ENCODE measurements at regions not wholly inside any gene's neighbourhood (a gene's known extent, or its start where the extent isn't known, plus 50 kb on each side); places are given as distances from the start of the nearest gene placed in this dataset.

DNA sequence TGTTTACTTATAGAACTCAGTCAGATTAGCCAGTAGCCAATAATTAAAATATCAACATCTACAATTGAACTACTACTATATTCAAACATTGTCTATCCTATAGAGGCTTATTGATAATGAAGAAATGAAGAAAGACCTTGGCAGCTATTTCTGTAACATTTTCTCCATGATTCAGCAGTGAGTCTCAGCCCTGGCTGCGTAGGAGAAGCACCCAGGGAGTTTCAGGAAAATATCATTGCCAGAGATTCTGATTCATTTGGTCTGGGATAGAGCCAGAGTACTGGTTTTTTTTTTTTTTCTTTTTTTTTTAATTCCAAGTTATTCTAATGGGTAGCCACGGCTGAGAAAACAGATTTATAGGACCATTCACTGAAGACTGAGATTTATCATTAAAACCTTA is 404.8 kb downstream of the TXNL1 start:
- no peaks in the 10 kb centered on the region for H3K36me3 ChIP-seq (ENCODE audit: insufficient read depth, low read length)
- H3K9me3 ChIP-seq (ENCODE audit: control insufficient read depth, insufficient read depth, low read length), result no peaks in the 10 kb centered on the region; the same call in 1 of the 2 replicates
- no peak overlapping the region for H3K9ac ChIP-seq (ENCODE audit: low read depth, low read length)
- H3K4me1 ChIP-seq (ENCODE audit: insufficient read depth, low read length), result peaks cover 4% of the 10 kb centered on the region; the same call in 1 of the 2 replicates

DNA sequence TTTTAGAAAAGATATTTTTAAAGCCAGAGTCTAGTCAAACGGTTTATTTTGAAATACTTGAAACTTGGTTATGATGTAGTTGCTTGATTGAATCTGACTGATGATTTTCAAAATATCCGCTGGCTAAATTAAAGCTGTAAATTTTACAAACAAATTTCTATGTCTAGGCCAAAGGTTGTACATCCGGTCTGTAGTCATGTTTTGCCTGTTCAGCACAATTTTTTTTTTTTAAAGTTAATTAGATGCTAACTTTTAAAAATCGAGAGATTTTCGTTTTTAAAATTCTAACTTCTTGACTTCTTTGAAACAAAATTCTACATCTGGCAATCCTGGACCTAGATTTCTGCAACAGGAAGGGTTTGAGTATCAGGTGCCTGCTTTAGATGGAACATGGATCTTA is 412.4 kb downstream of the TXNL1 start:
- H3K4me1 ChIP-seq (ENCODE audit: insufficient read depth, low read length), result no peaks in the 10 kb centered on the region
- H3K36me3 ChIP-seq (ENCODE audit: insufficient read depth, low read length), result no peaks in the 10 kb centered on the region
- H3K9ac ChIP-seq (ENCODE audit: low read depth, low read length), result no peak overlapping the region
- no peaks in the 10 kb centered on the region; the same call in 1 of the 2 replicates for H3K9me3 ChIP-seq (ENCODE audit: control insufficient read depth, insufficient read depth, low read length)

DNA sequence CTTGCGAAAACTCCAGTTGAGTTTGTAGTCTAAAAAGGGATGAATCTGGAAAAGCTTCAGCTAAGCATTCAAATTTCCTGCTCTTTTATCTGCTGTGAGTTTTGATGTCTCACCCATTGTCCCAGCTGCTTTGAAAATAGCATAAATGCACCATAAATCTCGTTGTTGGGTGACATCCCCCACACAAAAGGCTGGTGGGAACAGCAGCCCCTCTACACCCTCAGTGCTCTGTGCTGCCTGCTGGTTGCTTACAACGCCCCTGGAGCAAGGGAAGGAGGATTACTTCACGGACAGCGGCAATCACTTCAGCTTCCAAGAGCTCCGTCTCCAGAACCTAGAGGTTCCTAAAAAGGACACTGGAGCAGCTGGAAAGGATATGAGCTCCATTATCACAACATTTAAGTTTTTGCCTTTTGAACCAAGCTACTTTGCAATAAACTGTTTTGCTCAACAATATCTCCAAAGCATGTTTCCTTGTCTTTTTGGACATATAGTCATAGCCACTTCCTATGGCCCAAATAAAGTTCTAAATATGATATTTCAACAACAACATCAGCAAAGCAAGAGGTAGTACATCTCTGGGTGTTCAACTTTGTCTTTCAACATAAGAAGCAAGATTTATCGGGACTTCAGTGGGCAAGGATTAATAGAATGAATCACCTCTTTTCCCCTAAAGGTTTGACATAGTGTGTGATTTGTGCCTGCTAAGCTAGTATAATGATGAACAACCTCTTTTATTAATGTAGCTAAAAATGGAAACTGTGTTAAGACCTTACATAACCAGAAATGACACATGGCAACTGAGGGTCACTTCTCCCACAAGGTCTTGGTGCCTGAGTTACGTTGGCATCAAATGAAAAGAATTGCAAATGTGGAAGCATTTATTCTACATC is 413.5 kb downstream of the TXNL1 start:
- no peaks in the 10 kb centered on the region for H3K4me1 ChIP-seq (ENCODE audit: insufficient read depth, low read length)
- H3K9ac ChIP-seq (ENCODE audit: low read depth, low read length), result no peak overlapping the region
- H3K9me3 ChIP-seq (ENCODE audit: control insufficient read depth, insufficient read depth, low read length), result no peaks in the 10 kb centered on the region
- no peaks in the 10 kb centered on the region for H3K36me3 ChIP-seq (ENCODE audit: insufficient read depth, low read length)

DNA sequence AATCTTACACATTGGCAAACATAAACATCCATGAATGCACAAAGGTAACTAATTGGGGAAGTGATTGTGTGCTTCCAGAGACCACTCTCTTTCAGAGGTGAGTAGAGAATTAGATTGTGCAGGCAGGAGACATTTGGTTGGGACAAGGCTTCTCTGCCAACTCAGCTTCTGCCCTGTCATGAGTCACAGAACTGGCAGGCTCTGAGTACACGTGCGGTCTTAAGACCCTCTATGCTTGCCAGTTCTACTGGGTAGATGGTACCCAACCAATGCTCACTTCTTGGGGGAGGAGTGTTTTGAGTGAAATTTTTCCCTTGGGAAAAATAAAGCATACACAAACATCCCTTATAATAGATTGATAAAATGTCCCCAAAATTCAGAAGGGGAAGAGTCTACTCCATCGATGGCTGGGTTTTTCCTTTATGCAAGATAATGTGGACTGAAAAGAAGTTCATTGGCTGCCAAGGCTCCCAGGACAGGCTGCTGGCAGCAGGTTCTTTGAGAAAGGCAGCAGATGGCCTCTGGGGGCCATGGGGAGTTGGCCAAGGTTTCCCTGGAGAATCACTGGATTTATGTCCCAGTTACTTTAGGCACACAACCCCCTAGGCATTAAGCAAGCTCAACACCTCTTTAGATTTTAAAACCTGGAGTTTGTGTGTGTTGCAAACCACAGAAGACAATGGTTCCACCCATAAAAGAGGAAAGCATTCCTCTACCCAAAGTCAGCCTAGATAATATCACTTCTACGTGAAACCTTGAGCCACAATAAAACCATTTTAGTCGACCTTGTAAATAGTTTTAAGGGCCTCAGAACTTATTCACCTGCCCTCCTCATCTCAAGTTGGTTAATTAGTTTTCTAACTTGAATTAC is 417.0 kb downstream of the TXNL1 start:
- no peak overlapping the region for H3K9ac ChIP-seq (ENCODE audit: low read depth, low read length)
- H3K36me3 ChIP-seq (ENCODE audit: insufficient read depth, low read length), result no peaks in the 10 kb centered on the region
- H3K9me3 ChIP-seq (ENCODE audit: control insufficient read depth, insufficient read depth, low read length), result no peaks in the 10 kb centered on the region
- H3K4me1 ChIP-seq (ENCODE audit: insufficient read depth, low read length), result no peaks in the 10 kb centered on the region

DNA sequence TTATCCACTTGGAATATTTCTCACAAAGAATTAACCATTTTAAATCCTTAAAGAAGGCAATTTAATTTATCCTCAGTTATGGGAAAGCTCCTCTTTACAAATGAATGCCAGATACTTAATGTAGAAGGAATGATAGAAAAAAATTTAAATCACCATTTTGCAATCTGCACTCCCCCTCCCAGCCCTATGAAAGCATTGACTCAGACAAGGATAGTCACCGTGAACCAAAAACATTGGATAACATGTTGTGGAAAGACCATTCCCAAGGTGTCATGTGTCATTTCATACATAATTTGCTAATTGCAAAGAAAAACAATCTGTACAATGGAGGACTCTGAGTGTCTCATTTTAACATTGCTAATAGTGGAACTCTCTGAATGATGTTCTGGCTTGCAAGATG is 421.0 kb downstream of the TXNL1 start:
- no peaks in the 10 kb centered on the region for H3K36me3 ChIP-seq (ENCODE audit: insufficient read depth, low read length)
- no peaks in the 10 kb centered on the region for H3K4me1 ChIP-seq (ENCODE audit: insufficient read depth, low read length)
- no peaks in the 10 kb centered on the region for H3K9me3 ChIP-seq (ENCODE audit: control insufficient read depth, insufficient read depth, low read length)
- no peak overlapping the region for H3K9ac ChIP-seq (ENCODE audit: low read depth, low read length)

DNA sequence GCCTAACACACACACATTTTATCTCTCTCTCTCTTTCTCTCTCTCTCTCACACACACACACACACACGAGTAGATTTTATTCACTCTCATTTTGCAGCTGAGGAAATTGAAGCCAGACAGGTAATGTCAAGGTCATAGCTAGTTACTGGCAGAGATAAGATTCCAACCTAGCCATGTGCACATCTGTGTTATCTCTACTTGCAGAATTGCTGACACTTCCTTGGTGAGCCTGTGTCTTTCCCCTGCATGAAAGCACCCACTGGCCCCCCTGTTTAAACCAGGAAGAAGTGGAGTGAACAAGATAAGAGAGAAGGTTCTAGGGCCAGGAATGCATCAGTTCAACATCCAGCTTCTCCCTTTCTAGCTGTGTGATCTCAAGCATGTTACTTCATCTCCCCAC is 423.7 kb downstream of the TXNL1 start:
- H3K9ac ChIP-seq (ENCODE audit: low read depth, low read length), result no peak overlapping the region
- H3K9me3 ChIP-seq (ENCODE audit: control insufficient read depth, insufficient read depth, low read length), result no peaks in the 10 kb centered on the region
- no peaks in the 10 kb centered on the region for H3K36me3 ChIP-seq (ENCODE audit: insufficient read depth, low read length)
- no peaks in the 10 kb centered on the region; the same call in 1 of the 2 replicates for H3K4me1 ChIP-seq (ENCODE audit: insufficient read depth, low read length)

DNA sequence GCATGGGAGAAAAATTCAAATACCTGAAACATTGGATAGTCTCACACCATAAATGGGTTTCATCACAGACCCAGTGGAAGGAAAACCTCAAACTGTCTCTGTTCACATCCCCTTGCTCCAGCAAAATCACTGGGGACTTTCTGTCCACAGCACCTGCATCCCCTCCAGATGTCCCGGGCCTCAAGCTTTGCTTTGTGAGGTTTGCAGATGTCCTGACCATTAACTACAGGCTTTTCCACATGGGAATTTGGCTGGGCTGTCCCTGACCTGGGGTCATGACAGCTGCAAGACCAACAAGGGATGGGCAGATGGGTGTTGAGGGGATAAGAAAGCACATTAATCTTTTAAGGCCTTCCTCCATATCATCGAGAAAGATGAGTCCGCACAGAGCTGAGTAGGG is 427.9 kb downstream of the TXNL1 start:
- no peak overlapping the region for H3K9ac ChIP-seq (ENCODE audit: low read depth, low read length)
- H3K36me3 ChIP-seq (ENCODE audit: insufficient read depth, low read length), result no peaks in the 10 kb centered on the region
- H3K9me3 ChIP-seq (ENCODE audit: control insufficient read depth, insufficient read depth, low read length), result no peaks in the 10 kb centered on the region
- H3K4me1 ChIP-seq (ENCODE audit: insufficient read depth, low read length), result no peaks in the 10 kb centered on the region; the same call in 1 of the 2 replicates

DNA sequence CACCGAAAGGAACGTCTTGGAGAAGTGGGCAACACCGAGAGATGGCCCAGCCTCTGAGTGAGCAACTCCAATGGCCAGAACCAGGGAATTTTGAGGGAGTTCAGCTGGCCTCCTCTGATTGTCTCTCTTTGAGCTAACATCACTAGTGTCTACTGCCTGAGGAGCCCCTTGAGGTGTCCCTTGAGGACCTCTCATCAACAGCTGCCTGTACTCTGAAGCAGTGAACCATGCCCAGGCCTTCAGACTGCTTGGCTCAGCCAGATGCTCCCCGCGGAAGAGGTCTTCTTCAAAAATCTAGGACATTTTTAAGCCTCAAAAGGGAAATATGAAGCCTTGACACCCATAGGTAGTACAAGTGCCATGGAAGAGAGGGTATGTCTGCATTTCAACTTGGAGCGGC is 430.4 kb downstream of the TXNL1 start:
- Histone ChIP-seq H3K9me3 (ENCODE audit: control insufficient read depth, insufficient read depth, low read length) (peaks cover 4% of the 10 kb centered on the region), H3K9ac (ENCODE audit: low read depth, low read length) (no peak overlapping the region)

DNA sequence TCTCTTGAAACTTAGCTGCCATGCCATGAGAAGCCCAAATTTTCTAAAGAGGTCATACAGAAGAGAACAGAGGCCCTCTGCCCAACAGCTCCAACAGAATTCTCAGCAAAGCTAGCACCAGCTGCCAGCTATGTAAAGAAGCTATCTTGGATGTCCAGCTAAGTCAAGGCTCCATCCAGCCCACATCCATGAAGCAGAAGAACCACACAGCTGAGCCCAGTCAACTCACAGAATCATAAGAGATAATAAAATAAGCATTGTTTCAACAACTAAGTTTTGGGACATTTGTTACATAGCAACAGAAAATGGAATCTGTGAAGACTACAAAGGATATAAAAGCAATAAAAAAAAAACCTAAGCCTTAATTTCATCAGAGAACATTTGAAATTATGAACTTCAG is 434.3 kb downstream of the TXNL1 start:
- peaks cover 4% of the 10 kb centered on the region for H3K9me3 ChIP-seq (ENCODE audit: control insufficient read depth, insufficient read depth, low read length)
- no peak overlapping the region for H3K9ac ChIP-seq (ENCODE audit: low read depth, low read length)
- no peaks in the 10 kb centered on the region for H3K4me1 ChIP-seq (ENCODE audit: insufficient read depth, low read length)
- no peaks in the 10 kb centered on the region for H3K36me3 ChIP-seq (ENCODE audit: insufficient read depth, low read length)

More for the DNA sequence above, 430.4 kb downstream of the TXNL1 start:
- Histone ChIP-seq H3K4me1 (ENCODE audit: insufficient read depth, low read length) (no peaks in the 10 kb centered on the region; the same call in 1 of the 2 replicates), H3K36me3 (ENCODE audit: insufficient read depth, low read length) (no peaks in the 10 kb centered on the region)

DNA sequence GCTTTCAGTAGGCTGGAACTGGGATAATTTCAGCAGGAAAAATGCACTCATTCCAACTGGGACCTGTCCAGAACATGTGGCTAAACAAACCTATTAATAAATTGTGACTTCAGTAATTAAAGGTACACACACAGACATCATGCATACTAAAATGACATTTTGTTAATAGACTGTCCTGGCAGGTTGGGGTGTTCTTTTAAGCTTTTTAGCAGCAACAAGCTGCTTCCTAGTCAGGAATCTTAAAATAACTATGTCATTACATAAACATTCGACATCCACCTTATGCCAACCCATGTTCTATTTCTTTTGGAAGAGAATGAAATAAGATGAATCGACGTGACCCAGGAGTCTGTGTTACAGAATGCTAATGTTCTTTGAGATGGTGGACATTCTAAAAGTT is 435.7 kb downstream of the TXNL1 start:
- Histone ChIP-seq H3K4me1 (ENCODE audit: insufficient read depth, low read length) (no peaks in the 10 kb centered on the region), H3K9ac (ENCODE audit: low read depth, low read length) (no peak overlapping the region), H3K36me3 (ENCODE audit: insufficient read depth, low read length) (no peaks in the 10 kb centered on the region), H3K9me3 (ENCODE audit: control insufficient read depth, insufficient read depth, low read length) (peaks cover 4% of the 10 kb centered on the region)

DNA sequence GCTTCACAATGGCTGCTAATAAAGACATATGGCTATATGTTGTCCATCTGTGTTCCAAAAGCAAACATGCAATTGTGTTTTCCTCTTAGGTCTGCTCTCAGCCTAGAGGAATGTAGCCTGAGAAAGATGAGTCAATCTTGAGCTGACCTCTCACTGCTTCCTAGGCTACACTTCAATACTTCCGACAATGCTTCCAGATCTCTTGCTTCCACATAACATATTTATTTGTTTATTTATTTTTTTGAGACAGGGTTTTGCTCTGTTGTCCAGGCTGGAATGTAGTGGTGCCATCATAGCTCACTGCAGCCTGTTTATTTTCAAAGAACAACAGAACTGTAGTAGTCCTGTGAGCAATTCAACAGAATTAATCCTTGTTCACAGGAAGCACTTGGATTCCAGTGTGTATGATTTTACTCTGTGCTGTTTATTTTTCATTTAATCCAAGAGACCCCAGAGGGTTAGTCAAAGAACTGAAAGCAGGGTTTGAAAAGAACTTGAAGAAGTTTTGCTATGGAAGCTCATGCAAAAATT is 437.9 kb downstream of the TXNL1 start:
- H3K36me3 ChIP-seq (ENCODE audit: insufficient read depth, low read length), result no peaks in the 10 kb centered on the region
- H3K9ac ChIP-seq (ENCODE audit: low read depth, low read length), result no peak overlapping the region
- peaks cover 4% of the 10 kb centered on the region for H3K9me3 ChIP-seq (ENCODE audit: control insufficient read depth, insufficient read depth, low read length)
- no peaks in the 10 kb centered on the region for H3K4me1 ChIP-seq (ENCODE audit: insufficient read depth, low read length)

DNA sequence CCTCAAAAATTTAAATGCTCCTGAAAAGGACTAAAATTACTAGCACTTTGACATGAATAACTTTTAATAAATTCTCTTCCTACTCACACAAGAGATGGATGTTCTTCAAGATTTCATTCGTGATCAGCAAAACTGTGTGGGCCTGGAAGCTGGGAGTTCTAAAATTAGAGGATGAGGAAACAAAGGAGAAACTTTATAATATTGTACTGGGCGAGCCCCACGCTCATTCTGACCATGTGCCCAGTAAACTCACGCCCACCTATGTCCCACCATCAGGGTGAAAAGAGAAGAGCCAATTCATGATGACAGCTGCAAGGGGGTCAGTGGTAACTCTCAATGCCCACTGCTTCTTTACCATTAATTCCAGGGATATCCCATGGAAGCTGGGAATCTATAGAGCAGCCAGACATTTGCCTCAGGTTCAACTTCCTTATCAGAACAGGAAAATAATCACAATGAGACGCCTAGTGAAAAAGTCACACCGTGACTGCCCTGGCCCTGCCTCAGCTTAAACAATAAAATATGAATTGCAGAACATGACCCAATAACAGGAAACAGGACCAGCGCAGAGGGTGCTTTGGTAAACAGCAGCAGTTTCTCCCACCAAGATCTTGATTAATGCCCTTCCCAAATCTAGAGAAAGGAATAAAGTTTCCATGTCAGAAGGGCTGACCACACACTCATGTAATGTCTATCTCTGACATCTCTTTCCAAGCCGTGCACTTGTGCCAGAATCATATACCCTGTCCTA is 438.6 kb downstream of the TXNL1 start:
- Histone ChIP-seq H3K9ac (ENCODE audit: low read depth, low read length) (no peak overlapping the region), H3K9me3 (ENCODE audit: control insufficient read depth, insufficient read depth, low read length) (peaks cover 4% of the 10 kb centered on the region), H3K4me1 (ENCODE audit: insufficient read depth, low read length) (no peaks in the 10 kb centered on the region), H3K36me3 (ENCODE audit: insufficient read depth, low read length) (no peaks in the 10 kb centered on the region)

DNA sequence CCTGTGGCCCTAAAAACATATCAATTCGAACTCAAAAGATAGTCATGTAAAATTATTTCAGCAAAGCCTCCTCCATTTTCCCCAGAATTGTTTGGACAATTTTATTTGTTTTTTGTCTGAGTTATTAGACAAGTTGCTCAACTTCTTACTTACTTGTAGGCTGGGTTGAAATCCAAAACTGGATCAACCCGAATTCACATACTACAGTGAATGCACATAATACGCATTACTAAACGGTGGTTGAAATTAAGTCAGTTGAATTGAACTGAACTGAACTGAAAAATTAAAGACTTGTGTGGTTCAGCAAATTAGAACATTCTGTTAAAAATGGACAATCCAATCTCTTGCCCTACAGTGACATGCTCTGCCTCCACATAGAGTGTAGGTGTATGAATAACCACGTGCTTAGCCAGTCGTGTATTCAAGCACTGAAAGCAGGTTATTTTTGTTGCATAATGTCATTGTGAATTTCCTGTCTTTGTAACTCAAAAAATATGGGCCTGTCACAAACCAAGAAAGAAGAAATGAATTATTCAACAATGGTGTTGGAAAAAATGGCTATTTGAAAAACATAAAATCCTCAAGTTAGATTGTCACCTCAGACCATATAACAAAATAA is 441.0 kb downstream of the TXNL1 start:
- no peak overlapping the region for H3K9ac ChIP-seq (ENCODE audit: low read depth, low read length)
- H3K36me3 ChIP-seq (ENCODE audit: insufficient read depth, low read length), result no peaks in the 10 kb centered on the region
- H3K9me3 ChIP-seq (ENCODE audit: control insufficient read depth, insufficient read depth, low read length), result no peaks in the 10 kb centered on the region
- H3K4me1 ChIP-seq (ENCODE audit: insufficient read depth, low read length), result no peaks in the 10 kb centered on the region

All from ES-I3 (cell line).